Colonic mucosa (tissue), 4 donors: ENCODE measurements at regions not wholly inside any gene's neighbourhood (a gene's known extent, or its start where the extent isn't known, plus 50 kb on each side); places are given as distances from the start of the nearest gene placed in this dataset.

Source experiments
- DNase-seq: peaks from one replicate; pipeline ENCODE4 v3.0.0-alpha.2; 2020
- H3K27ac ChIP-seq: fragments of 200-600 bp; one replicate; pipeline ENCODE4 v1.8.0; 2021
- H3K27me3 ChIP-seq: fragments of 200-600 bp; one replicate; pipeline ENCODE4 v1.8.0; 2021
- H3K36me3 ChIP-seq: fragments of 200-600 bp; one replicate; pipeline ENCODE4 v1.8.0; 2021
- H3K4me1 ChIP-seq: fragments of 200-600 bp; one replicate; pipeline ENCODE4 v1.8.0; 2021; ENCODE audit warnings: mild to moderate bottlenecking
- H3K4me3 ChIP-seq: fragments of 200-600 bp; one replicate; pipeline ENCODE4 v1.8.0; 2021
- H3K9ac ChIP-seq, 2 donors: one replicate each; pipeline ENCODE4 v1.7.0; 2013; ENCODE audit warnings: control low read depth in 2 of 2, low read depth in 2 of 2, low read length in 2 of 2
- H3K9me3 ChIP-seq: fragments of 200-600 bp; one replicate; pipeline ENCODE4 v1.8.0; 2021
- intact Hi-C: fragments of 100-400 bp; cut with DNase I; formaldehyde crosslinking; loops from one replicate; pipeline ENCODE4 v1.14.1; 2022
- TF ChIP-seq, protein P1 (sequence below): fragments of 200-600 bp; IDR thresholded peaks from one replicate; pipeline ENCODE4 v1.8.0; 2022; ENCODE audit warnings: antibody characterized with exemption, mild to moderate bottlenecking
- donor health status: healthy.
- donor health status: DM: no; HTN: no; CAD: no.
- donor health status: DM: no; HTN: no; CAD: no.

DNA sequence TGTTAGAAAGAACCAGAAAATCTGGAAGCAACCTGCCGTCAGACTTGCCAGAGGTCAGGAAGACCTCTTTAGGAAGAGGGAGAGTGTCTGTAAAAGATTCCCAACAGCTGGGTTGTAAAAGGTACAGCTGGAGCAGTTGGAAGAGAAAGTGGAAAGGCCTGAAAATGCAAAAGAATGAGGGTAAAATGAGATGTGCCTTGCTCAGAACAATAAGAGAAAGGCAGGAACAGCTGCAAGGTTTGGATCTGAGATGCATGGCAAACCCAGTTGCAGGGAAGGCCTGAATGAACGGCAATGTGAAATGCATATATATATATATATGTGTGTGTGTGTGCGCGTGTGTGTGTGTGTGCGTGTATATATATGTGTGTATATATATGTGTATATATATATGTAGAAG is 88.1 kb downstream of the ZIC1 start:
- no peaks in the 10 kb centered on the region for H3K4me1 ChIP-seq
- no peaks in the 10 kb centered on the region for H3K36me3 ChIP-seq
- no peaks in the 10 kb centered on the region for H3K9me3 ChIP-seq
- no peak for DNase-seq
- intact Hi-C loops = no loop called here
- H3K27ac ChIP-seq = no peak overlapping the region
- H3K9ac ChIP-seq = no peak overlapping the region
- no peak overlapping the region for H3K4me3 ChIP-seq
- TF ChIP-seq, protein P1, sequence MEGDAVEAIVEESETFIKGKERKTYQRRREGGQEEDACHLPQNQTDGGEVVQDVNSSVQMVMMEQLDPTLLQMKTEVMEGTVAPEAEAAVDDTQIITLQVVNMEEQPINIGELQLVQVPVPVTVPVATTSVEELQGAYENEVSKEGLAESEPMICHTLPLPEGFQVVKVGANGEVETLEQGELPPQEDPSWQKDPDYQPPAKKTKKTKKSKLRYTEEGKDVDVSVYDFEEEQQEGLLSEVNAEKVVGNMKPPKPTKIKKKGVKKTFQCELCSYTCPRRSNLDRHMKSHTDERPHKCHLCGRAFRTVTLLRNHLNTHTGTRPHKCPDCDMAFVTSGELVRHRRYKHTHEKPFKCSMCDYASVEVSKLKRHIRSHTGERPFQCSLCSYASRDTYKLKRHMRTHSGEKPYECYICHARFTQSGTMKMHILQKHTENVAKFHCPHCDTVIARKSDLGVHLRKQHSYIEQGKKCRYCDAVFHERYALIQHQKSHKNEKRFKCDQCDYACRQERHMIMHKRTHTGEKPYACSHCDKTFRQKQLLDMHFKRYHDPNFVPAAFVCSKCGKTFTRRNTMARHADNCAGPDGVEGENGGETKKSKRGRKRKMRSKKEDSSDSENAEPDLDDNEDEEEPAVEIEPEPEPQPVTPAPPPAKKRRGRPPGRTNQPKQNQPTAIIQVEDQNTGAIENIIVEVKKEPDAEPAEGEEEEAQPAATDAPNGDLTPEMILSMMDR = no peak
- no peaks in the 10 kb centered on the region for H3K27me3 ChIP-seq

DNA sequence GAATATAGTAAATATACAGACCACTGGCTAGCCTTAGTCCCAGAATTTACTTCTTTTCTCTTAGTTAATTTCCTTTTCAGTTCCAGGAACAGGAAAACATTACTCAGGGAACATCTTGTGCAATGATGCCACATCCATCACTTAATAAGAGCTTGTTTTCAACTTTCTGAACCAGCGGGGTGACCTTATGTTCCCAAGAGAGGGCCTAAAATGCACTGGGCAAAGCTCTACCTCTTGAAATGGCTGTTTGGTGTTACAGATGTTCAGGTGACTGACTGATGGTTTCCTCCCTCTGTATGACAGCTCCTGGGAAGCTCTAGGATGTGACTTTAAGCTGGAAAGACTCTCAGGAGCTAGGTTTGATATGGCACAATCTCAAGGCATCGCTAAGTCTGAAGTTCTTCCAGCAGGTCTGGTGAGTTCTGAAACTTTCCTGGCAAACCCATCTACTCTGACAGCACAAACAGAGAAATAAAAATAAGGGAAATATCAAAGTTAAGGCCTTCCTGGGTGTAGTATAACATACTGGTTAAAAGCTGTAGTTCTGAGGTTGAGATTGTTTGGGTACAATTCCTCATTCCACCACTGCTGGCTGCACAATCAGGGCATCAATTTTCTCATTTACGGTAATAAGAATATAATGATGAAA is 98.6 kb downstream of the ZIC1 start:
- H3K36me3 ChIP-seq = no peaks in the 10 kb centered on the region
- no peaks in the 10 kb centered on the region for H3K4me1 ChIP-seq
- H3K4me3 ChIP-seq = no peak overlapping the region
- H3K9ac ChIP-seq = no peak overlapping the region
- H3K27ac ChIP-seq = no peak overlapping the region
- H3K27me3 ChIP-seq = no peaks in the 10 kb centered on the region
- no peak for DNase-seq
- TF ChIP-seq, protein P1 = no peak
- H3K9me3 ChIP-seq = no peaks in the 10 kb centered on the region
- intact Hi-C loops = no loop called here

GRCh38 chr3:147509448-147509847 is 100.3 kb downstream of the ZIC1 start:
- H3K4me1 ChIP-seq = no peaks in the 10 kb centered on the region
- H3K27ac ChIP-seq = no peak overlapping the region
- intact Hi-C loops = no loop called here
- no peak for DNase-seq
- no peak overlapping the region for H3K9ac ChIP-seq
- no peaks in the 10 kb centered on the region for H3K27me3 ChIP-seq
- no peaks in the 10 kb centered on the region for H3K36me3 ChIP-seq
- TF ChIP-seq, protein P1 = no peak
- H3K9me3 ChIP-seq = no peaks in the 10 kb centered on the region
- H3K4me3 ChIP-seq = no peak overlapping the region

DNA sequence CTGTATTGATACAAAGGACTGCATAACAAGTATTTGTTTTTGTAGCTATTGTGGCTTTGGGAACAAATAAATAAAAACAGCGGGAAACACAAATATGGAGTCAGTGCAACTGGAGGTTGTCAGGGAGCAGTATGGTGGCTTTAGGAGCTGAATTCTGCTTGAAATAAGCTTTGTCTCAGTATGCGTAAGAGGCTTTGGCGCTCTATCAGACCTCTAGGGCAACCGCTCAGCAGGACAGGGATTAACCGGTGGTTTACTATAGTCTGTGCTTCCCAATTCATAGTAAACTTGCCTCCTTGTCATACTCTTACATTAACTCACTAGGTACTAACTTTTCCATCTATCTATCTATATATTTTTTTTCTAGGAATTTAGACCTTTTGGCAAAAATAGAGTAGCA is 104.6 kb downstream of the ZIC1 start:
- no peak overlapping the region for H3K4me3 ChIP-seq
- H3K27me3 ChIP-seq = no peaks in the 10 kb centered on the region
- TF ChIP-seq, protein P1 = no peak
- DNase-seq = no peak
- H3K27ac ChIP-seq = no peak overlapping the region
- H3K9me3 ChIP-seq = no peaks in the 10 kb centered on the region
- intact Hi-C loops = no loop called here
- no peak overlapping the region for H3K9ac ChIP-seq
- H3K36me3 ChIP-seq = no peaks in the 10 kb centered on the region
- H3K4me1 ChIP-seq = no peaks in the 10 kb centered on the region

DNA sequence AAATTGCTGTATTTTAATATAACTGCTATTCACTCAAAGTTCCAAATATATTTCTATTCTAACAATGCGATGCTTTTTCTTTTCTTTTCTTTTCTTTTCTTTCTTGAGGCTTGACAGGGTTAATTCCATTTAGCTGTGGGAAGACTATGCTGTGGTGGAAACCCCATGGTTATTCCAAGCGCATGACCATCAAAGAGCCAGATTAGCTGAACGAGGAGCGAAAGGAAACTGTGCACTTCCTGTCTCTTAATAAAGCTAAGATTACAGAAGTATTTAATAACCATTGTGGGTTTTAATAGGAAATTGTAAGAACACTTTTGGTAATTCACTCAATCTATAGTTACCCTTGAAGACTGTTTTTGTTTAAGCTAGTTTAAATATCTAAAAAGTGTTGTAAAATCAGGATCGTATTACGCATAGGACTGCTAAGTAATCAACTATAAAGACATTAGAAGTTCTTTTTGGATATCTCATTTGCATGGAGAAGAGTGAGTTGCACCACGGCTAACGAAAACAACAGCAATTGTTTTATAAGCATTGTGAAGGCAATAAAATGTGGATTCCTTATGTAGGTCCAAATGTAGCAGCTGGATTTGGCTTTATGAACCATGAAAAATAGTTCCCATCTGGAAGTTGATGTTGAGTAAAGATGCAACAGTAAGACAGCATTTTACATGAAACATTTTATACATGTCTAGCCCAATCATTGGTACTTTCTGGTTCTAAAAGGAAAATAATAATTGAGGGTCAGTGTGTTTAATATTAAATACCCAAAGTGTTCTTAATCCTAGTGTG is 105.4 kb downstream of the ZIC1 start:
- no peak overlapping the region for H3K4me3 ChIP-seq
- no peak for DNase-seq
- H3K9me3 ChIP-seq = no peaks in the 10 kb centered on the region
- H3K4me1 ChIP-seq = no peaks in the 10 kb centered on the region
- no peaks in the 10 kb centered on the region for H3K27me3 ChIP-seq
- H3K9ac ChIP-seq = no peak overlapping the region
- TF ChIP-seq, protein P1 = no peak
- no peak overlapping the region for H3K27ac ChIP-seq
- intact Hi-C loops = no loop called here
- no peaks in the 10 kb centered on the region for H3K36me3 ChIP-seq
